H1 (cell line): ENCODE measurements at regions not wholly inside any gene's neighbourhood (a gene's known extent, or its start where the extent isn't known, plus 50 kb on each side); places are given as distances from the start of the nearest gene placed in this dataset.

Experiments
- CHD2 ChIP-seq: IDR thresholded peaks from 2 replicates; pipeline ENCODE4 v1.6.1; 2012; ENCODE audit warnings: low read length, improper control_type of control experiment
- GABPA ChIP-seq: IDR thresholded peaks from 2 replicates; pipeline ENCODE4 v1.6.1; 2011; ENCODE audit warnings: mild to moderate bottlenecking, low read length, moderate library complexity, borderline replicate concordance; ENCODE audit not compliant: insufficient read depth
- POLR2AphosphoS5 ChIP-seq: IDR thresholded peaks from 2 replicates; pipeline ENCODE4 v1.6.1; 2011; ENCODE audit warnings: low read depth, low read length
- RAD21 ChIP-seq, 2 experiments: IDR thresholded peaks in 1 of 2; conservative IDR thresholded peaks in 1 of 2; 2 replicates each; pipeline ENCODE4 v1.6.1; 2011; ENCODE audit warnings: low read depth in 2 of 2, low read length in 2 of 2, improper control_type of control experiment in 1 of 2, inconsistent platforms in 1 of 2, mild to moderate bottlenecking in 1 of 2, moderate library complexity in 1 of 2
- ZNF274 ChIP-seq: IDR thresholded peaks from 2 replicates; pipeline ENCODE4 v1.7.0; 2012; ENCODE audit warnings: low read length, borderline replicate concordance; ENCODE audit errors: extremely low read depth
- TF ChIP-seq, protein P1 (sequence below), 3 experiments: IDR thresholded peaks; 1 replicate in 2 of 3; 2 replicates in 1 of 3; pipeline versions ENCODE4 v1.5.1 to v1.6.1; 2011; ENCODE audit warnings: low read length in 3 of 3, mild to moderate bottlenecking in 3 of 3, inconsistent platforms in 2 of 3, low read depth in 1 of 3, moderate library complexity in 1 of 3; ENCODE audit not compliant: insufficient read depth in 1 of 3; ENCODE audit errors: control extremely low read depth in 1 of 3

DNA sequence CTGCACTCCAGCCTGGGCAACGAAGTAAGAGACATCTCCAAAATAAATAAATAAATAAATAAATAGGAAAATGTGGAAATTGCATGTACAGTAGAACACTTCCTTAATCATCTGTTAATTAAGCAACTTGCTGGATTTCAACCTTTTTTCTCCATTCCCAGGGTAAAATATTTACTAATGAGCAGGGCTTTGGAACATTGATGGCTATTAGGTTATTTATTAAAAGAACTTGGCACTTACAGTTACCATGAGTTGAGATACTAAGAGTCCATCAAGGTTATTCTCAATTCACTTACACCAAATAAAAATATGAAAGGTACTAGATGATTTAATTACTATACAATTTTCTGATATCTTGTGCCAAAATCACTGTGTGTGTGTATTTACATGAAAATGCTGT lies 607.1 kb downstream of the PCDH18 start:
- TF ChIP-seq POLR2AphosphoS5 (no peak), RAD21 (IDR thresholded peaks at IDR 0.05 in 1 of 2, conservative IDR thresholded peaks at IDR 0.05 in 1 of 2; ENCODE audit: low read depth in 2 of 2, low read length in 2 of 2) (no peak), GABPA (no peak), ZNF274 (no peak), CHD2 (no peak)
- TF ChIP-seq, protein P1, sequence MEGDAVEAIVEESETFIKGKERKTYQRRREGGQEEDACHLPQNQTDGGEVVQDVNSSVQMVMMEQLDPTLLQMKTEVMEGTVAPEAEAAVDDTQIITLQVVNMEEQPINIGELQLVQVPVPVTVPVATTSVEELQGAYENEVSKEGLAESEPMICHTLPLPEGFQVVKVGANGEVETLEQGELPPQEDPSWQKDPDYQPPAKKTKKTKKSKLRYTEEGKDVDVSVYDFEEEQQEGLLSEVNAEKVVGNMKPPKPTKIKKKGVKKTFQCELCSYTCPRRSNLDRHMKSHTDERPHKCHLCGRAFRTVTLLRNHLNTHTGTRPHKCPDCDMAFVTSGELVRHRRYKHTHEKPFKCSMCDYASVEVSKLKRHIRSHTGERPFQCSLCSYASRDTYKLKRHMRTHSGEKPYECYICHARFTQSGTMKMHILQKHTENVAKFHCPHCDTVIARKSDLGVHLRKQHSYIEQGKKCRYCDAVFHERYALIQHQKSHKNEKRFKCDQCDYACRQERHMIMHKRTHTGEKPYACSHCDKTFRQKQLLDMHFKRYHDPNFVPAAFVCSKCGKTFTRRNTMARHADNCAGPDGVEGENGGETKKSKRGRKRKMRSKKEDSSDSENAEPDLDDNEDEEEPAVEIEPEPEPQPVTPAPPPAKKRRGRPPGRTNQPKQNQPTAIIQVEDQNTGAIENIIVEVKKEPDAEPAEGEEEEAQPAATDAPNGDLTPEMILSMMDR (IDR thresholded peaks at IDR 0.05; ENCODE audit: control extremely low read depth in 1 of 3, insufficient read depth in 1 of 3, low read depth in 1 of 3, low read length in 3 of 3) = no peak
